ENCODE measurements at regions not wholly inside any gene's neighbourhood (a gene's known extent, or its start where the extent isn't known, plus 50 kb on each side); places are given as distances from the start of the nearest gene placed in this dataset.
"Not testable (repeated sequence)": the region's sequence is repeated elsewhere in the genome, so short reads cannot be mapped to it uniquely, and the experiment has no call there.

DNA sequence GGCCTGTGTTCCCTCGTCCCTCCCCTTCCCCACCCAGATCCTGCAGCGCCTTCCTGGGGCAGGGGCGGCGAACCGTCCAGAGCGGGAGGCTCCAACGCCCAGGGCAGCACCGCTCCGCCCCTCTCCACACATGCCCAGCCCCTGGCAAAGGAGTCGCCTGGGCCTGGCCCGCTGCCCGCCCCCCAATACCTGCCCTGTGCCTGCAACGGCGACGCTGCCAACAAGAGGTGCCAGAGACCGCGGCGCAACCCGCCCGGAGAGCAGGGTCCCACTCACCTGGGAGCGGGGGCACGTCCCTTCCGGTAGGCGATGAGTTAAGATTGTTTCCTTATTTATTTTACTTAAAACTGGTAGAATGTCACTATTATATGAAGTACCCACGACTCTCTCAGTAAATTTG is 77.5 kb upstream of the ZNG1F start:
- H3K27me3 Mint-ChIP-seq, DNase-seq, ATAC-seq, POLR2A ChIA-PET, H3K9me3 Mint-ChIP-seq, H3K36me3 Mint-ChIP-seq, H3K4me1 Mint-ChIP-seq, H3K27ac Mint-ChIP-seq: not testable (repeated sequence)
- peak overlapping the region in 1 of 10 donors; percentile 23 for H3K4me3 Mint-ChIP-seq

GRCh38 chr9:41266000-41266399 is 76.9 kb upstream of the ZNG1F start:
- H3K27ac Mint-ChIP-seq, H3K4me1 Mint-ChIP-seq: not testable (repeated sequence)

DNA sequence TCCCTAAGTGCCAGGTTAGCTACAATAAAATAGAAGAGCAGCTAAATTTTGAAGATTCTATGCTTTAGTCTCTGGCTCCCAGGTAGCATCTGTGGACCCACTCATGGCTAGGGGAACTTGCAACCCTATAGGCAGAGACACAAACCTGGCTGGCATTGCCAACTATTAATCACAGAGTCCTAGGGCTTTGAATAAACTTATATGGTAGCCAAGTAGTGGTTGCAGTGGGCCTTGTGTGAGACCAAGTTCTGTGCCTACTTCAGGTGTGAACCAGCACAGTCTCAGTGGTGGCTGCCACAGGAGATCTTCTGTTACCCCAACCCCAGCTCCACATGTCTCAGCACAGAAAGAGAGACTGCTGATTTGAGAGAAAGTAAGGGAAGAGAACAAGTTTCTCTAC is 62.9 kb upstream of the ZNG1F start:
- H3K27ac Mint-ChIP-seq, H3K4me1 Mint-ChIP-seq, POLR2A ChIA-PET, H3K27me3 Mint-ChIP-seq, H3K4me3 Mint-ChIP-seq, DNase-seq, H3K36me3 Mint-ChIP-seq, ATAC-seq: not testable (repeated sequence)
- peaks cover 0 to 30% (median 19%) of the 10 kb centered on the region in 9 donors for H3K9me3 Mint-ChIP-seq

More at GRCh38 chr9:41266000-41266399, 76.9 kb upstream of the ZNG1F start:
- POLR2A ChIA-PET, H3K36me3 Mint-ChIP-seq, H3K9me3 Mint-ChIP-seq, ATAC-seq, H3K27me3 Mint-ChIP-seq, H3K4me3 Mint-ChIP-seq, DNase-seq: not testable (repeated sequence)

DNA sequence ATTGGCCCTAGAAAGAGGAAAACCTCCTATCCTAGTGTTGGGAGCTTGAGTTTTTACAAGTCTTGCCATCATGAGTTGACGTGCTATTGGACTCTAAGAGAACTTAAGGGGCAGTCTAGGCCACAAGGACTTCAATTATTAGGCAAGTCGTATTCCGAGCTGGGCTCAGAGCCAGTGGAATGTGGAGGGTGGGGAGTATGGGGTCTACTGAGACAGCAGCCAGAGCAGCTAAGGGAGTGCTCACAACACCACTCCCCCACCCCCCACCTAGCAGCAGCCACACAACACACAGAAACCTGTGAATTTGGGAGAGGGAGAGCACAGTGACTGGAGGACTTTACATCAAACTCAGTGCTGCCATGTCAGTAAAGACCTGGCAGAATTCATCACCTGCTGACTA is 62.0 kb upstream of the ZNG1F start:
- ATAC-seq, H3K36me3 Mint-ChIP-seq, POLR2A ChIA-PET, DNase-seq, H3K4me1 Mint-ChIP-seq, H3K27me3 Mint-ChIP-seq, H3K27ac Mint-ChIP-seq, H3K4me3 Mint-ChIP-seq: not testable (repeated sequence)
- H3K9me3 Mint-ChIP-seq = peaks cover 0 to 34% (median 25%) of the 10 kb centered on the region in 9 donors

DNA sequence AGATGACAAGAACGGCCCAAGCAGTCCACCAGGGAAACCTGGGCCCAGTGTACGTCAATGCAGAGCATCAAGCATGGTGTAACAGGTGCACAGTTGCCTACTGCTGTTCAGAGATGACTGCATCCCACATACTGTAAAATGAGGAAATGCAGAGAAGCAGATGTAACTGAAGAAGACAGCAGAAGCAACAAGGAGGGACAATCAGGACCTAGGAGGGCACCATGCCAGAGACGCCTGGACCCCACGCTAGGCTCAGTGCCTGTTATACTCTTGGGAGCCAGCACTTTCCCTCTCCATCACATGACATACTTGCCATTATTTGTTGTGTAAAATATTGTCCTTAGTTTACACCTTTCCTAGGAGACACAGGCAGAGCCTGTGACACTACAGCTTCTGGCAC is 57.6 kb upstream of the ZNG1F start:
- POLR2A ChIA-PET, DNase-seq, H3K4me1 Mint-ChIP-seq, H3K36me3 Mint-ChIP-seq, H3K27ac Mint-ChIP-seq, H3K4me3 Mint-ChIP-seq, ATAC-seq, H3K27me3 Mint-ChIP-seq: not testable (repeated sequence)
- peaks cover 0 to 36% (median 19%) of the 10 kb centered on the region in 9 donors for H3K9me3 Mint-ChIP-seq

All from naive thymus-derived CD8-positive, alpha-beta T cell (primary cell).